ENCODE measurements at regions not wholly inside any gene's neighbourhood (a gene's known extent, or its start where the extent isn't known, plus 50 kb on each side); places are given as distances from the start of the nearest gene placed in this dataset.

DNA sequence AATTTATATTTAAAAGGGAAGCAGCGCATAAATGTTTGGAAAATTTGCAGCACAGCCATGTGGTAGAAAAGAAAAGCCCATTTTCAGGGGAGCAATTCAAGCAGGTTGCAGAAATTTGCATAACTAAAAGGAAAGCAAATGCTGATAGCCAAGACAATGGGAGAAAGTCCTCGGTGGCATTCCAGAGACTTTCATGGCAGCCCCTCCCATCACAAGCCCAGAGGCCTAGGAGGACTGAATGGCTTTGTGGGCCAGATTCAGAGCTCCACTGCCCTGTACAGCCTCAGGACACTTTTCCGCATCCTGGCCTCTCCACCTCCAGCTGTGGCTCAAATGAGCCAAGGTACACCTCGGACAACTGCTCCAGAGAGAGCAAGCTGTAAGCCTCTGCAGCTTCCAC lies 462.9 kb downstream of the CDK5RAP2 start:
- no peak for DNase-seq (ENCODE audit: low spot score)

DNA sequence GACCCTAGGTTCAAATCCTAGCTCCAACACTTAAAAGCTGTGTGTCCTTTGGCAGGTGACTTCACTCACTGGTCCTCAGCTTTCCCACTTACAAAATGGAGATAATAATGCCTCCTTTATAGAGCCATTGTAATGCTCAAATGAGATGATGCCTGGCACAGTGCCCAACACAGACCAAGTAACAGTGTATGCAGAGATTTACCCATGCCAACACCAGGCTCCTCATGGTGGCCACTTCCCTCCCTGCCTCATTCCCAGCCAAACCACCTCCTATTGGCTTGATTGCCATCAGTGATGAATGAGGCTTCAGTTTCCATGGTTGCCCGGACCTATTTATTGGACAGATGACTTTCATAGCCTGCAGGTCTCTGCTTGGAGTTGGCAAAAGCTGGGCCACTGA lies 469.4 kb downstream of the CDK5RAP2 start:
- no peak for DNase-seq (ENCODE audit: low spot score)

DNA sequence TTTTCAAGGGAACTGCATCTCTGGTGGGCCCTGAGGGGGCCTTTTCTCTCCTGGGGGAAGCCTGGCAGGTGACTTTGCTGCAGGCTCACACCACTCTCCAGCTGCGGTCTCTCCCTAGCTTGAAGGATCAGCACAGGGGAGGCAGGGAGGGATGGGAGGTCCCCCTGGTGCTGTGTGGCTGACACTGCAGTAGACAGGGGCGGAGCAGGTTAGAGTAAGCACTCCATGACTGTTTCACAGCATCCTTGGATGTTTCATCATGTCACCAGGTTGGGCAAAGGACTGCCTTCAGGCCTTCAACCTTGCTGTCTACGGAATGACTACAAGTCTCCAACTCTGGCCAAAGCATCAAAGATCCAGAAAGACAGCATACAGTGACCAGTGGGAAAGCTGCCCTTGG lies 470.7 kb downstream of the CDK5RAP2 start:
- peak; percentile 67 for DNase-seq (ENCODE audit: low spot score)

DNA sequence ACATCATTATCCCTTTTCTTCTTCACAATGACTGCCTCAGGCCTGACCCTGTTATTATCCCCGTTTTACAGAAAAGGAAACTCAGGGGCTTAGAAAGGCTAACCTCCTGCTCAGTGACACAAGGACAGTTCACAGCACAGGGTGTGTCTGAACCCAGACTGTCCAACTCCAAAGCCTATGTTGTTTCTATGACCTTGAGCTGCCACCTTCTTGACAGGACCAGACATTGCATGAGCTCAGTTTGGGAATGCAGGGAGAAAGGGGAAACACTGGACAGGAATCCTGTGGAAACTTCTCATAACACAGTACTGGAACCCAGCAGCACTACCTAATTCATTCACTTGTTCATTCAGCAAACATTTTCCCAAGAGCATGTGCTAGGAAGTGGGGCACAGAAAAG lies 472.8 kb downstream of the CDK5RAP2 start:
- DNase-seq (ENCODE audit: low spot score), result no peak

DNA sequence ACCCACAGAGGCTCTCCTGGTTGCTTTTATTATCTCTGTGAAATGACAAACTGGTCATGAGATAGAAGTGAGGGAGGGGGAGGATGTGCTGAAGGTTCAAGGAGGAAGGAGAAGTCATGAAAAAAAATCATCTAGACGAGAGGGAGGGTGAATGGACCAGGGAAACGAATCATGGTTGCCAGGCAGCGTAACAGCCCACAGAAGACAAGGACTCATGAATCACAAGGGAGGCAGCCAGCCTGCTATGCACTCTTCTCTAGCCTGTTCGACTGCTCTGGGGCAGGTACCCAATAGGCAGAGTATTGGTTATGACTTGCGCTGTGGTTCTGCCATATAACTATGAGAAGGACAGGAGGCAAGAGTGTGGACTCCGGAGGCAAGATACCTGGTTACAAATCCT lies 475.2 kb downstream of the CDK5RAP2 start:
- no peak for DNase-seq (ENCODE audit: low spot score)

DNA sequence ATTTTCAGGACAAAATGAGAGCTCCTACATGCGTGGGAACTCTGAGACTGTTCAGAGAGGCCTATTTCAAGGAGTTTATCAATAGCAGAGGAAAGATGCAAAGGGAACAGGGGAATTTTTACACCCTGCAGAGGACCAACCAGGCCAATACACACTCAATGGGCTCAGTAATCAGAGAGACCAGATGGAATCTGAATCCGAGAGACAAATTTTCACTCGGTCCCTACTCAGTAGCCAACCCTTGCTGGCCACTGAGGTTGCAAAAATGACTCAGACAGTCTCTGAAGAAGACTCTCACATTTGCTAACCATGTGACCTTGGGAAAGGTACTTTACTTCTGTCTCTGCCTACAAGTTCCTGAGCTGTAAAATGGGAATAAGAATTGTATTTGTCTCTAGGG lies 479.4 kb downstream of the CDK5RAP2 start:
- no peak for DNase-seq (ENCODE audit: low spot score)

DNA sequence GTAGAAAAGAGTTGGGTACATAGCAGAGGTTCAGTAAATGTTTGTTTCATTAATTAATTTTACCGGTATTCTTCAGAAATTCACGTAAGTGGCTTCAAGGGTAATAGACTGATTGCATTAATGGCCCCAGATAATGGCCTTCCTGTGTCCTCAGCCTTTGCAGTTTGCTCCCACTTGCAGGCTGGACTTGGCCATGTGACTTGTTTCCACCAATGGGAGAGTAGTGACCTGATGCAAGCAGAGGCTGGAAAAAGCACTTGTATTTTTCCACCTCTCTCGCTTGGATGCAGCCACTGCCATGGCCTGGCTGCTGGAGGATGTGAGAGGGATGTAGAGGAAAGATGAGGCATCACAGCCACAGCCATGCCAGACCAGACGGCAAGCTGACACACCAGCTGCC lies 480.9 kb downstream of the CDK5RAP2 start:
- DNase-seq (ENCODE audit: low spot score), result no peak

DNA sequence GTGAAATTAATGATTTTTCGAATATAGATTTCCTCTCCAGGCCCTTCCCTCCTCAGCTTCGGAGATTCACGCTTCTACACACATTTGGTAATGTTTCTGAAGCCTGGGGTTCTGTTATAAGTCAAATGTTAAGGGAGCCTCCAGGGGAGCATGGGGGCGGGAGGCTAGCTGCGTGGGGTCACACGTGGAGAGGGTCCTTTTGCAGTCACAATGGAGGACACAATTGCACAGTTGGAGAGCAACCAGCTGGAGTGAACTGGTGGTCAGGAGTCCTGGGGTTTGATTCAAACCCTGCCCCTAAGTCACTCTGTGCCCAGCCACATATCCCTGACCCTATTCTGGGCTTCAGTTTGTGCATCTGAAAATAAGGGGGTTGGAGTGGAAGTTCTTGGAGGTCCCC lies 481.4 kb downstream of the CDK5RAP2 start:
- no peak for DNase-seq (ENCODE audit: low spot score)

DNA sequence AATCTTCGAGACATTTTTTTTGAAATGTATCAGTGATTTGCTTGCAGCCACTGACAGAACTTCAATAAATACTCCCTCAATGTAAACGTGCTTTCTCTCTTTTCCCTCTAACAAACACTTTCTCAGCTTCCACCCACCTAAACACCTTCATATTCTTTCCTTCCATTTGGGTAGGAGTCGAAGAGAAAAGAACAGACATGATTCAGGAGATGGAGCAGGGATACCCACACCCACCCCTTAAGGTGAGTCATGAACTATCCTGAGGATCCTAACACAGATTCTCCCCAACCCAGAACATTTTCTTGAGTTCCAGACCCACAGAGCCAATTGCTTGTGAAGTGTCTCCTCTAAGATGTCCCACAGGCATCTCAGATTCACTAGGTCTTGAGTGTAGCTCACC lies 488.8 kb downstream of the CDK5RAP2 start:
- DNase-seq (ENCODE audit: low spot score), result no peak

DNA sequence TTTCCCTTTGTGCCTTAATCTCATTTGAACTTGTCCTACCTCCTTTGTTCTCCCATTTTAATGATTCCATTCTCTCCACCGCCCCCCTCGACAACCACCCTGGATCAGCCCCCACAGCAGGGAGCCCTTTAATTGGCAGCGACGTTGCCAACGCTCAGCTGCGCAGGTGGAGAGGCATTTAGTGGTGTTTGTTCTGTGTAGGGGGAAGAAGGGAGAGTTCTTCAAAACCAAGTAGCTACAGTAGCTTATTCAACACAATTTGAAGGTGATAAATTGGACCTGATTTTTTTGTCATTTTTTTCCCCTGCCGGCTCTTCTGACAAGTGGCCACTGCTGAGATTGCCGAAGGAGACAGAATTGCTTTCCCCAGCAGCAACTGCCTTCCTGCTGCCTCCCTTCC lies 499.1 kb downstream of the CDK5RAP2 start:
- DNase-seq (ENCODE audit: low spot score), result no peak

DNA sequence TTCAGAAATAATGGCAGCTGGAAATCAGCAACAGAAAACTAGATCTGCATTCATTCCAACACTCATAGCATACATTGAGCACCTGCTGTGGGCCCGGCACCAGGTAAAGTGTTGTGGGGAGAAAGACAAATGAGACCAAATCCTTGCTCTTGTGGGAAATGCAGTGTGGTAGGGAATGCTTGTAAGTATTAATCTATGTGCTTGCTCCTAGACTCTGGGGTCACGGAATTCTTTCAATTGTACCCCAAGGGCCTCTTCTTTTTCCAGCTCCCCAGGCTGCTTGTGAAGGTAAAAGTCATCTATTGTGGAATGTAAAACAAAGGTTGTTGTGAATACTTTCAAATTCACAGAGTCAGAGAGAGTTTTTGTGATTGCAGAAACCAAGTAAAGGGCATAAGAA lies 501.9 kb downstream of the CDK5RAP2 start:
- no peak for DNase-seq (ENCODE audit: low spot score)

DNA sequence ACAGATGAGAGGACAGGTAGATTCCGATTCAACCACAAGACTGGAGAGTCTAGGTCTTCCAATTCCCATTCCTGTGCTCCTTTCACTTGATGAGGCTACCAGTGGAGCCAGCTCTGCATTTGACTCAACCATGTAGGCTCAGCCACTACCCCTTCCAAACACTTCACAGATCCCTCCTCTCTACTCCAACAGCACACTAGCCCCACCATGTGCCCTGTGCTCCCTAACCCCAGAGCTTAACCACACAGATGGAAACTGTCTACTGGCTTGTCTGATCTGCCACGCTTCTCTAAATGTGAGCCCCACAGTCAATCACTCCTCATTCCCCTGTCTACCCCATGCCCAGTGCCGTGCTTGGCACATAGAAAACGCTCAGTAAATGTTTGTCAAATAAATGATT lies 508.2 kb downstream of the CDK5RAP2 start:
- DNase-seq (ENCODE audit: low spot score), result no peak

DNA sequence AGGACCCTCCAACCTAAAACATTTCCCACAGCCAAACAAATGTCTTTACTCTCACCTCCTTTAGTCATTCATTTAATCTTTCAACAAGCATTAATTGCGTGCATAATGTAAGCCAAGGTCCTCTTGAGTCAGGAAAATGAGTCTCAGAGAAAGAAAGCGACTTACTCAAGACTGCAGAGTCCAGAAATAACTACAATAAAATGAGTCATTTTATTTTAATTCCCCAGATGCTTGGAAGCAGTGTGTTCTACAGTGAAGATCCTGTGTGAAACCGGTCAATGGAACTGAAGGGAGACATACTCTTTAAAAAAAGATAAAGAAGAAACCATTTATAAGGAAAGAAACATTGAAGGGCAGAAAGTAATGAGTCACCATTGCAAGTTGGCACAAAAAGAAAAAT lies 513.7 kb downstream of the CDK5RAP2 start:
- DNase-seq (ENCODE audit: low spot score), result no peak

DNA sequence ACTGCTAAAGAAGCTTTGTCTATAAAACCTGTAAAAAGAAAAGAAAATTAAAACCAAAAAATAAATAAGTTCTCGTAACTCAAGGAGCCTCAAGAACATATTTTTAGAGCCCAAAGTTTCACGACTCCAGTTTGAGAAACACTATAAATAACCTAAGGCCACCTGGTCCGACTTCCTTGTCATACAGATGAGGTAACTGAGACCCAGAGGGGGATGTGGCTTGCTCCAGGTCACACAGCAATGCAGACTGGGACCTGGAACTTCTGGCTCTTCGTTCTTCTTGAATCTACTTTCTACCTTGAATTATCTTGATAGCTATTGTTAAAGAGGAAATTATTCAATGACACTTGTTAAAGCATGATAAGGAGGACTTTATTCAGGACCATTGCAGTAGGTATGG lies 514.8 kb downstream of the CDK5RAP2 start:
- no peak for DNase-seq (ENCODE audit: low spot score)

DNA sequence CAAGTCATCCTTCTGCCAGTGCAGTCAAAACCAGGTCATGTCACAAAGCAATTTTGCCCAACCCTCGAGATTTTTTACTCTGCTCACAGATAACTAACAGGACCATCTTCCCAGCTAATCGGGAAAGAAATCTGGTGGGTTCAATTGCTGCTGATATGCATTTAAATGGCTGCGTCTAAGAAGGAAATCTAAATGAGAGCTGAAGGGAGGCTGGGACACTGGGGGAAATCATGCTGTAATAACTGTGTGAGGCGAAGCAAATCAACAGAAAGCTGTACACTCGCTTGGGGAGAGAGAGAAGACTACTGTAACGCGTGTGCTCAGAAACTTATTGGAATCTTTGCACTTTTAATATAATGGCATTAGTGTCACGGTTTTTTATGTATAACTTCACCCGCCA lies 535.0 kb downstream of the CDK5RAP2 start:
- DNase-seq (ENCODE audit: low spot score), result no peak

DNA sequence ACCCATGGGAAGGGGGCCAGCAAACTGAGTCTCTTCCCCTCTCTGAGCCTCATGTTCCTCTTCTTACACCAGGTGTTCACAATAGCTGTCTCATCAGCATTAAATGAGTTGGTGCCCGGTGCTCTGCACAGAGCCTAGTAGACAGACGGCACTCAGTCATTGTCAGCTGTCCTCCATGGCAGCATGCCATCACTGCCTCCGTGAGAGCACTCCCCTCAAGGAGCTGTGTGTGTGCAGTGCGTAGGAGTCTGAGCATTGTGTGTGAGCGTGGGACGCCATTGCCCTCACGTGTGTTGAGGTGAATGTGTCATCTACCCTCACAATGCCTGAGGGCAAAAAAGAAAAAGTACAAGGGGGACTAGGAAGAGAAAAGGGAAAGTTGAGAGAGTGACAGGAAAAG lies 536.5 kb downstream of the CDK5RAP2 start:
- DNase-seq (ENCODE audit: low spot score), result no peak

DNA sequence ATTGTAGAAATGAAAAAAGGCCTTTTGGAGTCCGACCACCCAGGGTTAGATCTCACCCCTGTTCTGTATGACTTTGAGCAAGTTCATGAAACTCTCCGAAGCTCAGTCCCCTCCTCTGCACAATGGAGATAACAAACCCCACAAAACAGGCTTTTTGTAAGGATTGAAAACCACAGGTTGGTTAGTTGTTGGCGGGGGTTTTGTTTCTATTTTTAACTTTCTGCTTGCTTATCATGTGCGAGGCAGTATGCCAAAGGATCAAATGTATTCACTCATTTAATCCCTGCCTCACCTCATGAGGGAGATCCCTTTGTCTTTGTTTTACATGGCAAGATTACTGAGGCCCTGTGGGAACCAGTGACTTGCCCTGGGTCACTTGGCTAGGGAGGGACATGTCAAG lies 539.1 kb downstream of the CDK5RAP2 start:
- DNase-seq (ENCODE audit: low spot score), result no peak

DNA sequence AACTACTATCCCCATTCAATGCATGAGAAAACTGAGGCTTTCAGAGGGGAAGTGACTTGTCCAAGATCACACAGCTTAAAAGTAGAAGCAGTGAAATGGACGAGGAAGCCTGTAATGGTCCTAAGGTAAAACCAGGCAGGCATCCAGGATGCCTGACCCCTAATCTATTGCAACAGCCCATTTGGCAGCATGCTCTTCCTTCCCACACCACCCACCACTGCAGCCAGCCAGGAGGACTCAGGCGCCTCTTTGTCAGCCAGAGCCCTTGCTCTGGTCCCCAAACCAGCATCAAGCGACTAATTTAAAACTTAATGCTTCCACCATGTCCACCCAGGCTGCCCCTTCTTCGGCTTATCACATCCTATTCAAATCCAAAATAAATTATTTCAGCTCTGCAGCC lies 541.6 kb downstream of the CDK5RAP2 start:
- no peak for DNase-seq (ENCODE audit: low spot score)

DNA sequence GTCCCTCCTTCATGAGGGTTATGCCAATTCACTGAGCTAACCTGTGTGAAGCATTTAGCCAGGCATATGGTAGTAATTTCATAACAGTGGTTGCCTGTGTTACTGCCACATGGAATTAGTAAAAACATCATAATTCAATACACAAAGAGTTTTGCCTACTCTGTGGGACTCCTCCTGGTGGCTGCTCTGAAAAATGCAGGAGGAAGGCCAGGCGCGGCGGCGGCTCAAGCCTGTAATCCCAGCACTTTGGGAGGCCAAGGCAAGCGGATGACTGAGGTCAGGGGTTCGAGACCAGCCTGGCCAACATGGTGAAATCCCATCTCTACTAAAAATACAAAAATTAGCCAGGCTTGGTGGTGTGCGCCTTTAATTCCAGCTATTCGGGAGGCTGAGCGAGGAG lies 547.3 kb downstream of the CDK5RAP2 start:
- DNase-seq (ENCODE audit: low spot score), result peak; percentile 36

DNA sequence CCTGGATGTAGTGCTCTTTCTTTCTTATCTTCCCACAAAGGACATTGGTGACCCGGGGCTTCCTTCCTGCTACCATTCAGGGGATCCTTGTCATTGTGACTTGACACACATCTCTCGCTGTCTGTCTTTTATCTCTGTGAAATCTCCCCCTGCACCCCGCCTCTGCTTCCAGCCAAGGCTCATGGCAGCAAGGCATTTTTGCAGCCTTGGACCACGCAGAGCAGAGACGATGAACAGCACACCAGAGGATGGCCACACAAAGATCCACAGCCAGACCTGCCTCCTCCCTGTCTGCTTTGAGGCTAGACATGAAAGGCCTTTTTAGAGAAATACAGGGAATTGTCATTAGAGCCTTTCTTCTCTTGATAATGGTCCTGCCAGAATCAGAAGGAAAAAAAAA lies 549.1 kb downstream of the CDK5RAP2 start:
- no peak for DNase-seq (ENCODE audit: low spot score)

DNA sequence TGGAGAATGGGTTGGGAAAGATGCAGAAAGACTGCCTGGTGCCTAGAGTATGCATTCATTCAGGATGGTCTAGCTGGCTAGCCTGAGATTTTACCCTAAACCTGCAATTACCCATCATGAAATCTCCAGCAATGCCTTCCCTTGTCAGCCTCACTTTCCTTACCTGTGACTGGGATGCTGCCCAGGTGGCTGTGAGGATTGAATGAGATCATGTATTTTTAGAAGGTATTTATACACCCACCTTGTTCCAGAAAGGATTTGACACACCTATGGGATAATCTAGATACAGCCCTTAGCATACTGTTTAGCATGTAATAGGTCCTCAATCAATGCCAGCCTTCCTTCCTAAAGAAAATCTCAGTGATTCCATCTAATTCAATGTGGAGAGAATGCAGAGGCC lies 561.4 kb downstream of the CDK5RAP2 start:
- no peak for DNase-seq (ENCODE audit: low spot score)

DNA sequence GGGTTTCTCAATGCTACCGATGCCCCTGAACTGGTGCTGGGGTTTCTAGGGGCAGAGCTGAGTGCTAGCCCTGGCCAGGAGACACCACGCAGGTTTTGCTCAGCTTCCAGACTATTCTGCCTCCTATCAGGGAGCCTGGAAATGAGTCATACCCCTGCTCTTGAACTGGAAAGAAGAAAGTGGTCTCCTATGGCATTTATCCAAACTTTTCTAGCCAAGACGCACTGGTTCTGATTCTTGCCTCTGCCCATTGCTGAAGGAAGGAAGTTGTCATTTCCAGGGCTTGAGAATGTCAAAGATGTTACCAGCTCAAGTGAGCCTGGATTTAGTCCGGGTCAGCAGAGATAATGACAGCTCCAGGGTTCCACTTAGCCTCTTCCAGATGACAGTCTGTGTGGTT lies 561.9 kb downstream of the CDK5RAP2 start:
- DNase-seq (ENCODE audit: low spot score), result no peak

DNA sequence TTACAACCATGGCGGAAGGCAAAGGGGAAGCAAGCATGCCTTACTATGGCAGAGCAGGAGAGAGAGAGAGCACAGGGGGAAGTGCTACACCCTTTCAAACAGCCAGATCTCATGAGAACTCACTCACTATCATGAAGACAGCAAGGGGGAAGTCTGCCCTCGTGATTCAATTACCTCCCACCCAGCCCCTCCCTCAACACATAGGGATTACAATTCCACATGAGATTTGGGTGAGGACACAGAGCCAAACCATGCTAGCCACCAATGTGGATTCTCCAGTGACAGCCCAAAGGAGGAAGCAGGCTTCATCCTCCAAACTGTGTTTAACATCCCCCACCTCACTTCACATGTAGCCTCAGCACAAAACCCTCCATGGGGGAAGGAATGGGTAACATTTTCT lies 563.7 kb downstream of the CDK5RAP2 start:
- no peak for DNase-seq (ENCODE audit: low spot score)

DNA sequence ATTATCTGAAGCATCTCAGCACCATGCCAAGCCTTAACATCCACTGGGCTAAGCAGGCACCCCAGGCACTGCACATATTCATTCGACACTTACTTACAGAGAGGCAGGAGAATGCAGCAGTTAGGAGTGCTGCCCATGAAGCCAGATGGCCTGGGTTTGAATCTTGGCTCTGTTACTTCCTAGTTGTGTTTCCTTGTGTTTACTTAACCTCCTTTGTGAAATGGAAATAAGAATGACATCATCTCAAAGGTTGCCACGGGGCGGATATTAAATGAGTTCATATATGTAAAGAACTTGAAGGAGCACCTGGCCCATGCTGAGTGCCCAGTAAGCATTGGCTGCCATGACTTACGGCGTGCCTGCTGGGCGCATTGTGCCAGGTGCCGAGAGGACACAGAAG lies 565.2 kb downstream of the CDK5RAP2 start:
- no peak for DNase-seq (ENCODE audit: low spot score)

DNA sequence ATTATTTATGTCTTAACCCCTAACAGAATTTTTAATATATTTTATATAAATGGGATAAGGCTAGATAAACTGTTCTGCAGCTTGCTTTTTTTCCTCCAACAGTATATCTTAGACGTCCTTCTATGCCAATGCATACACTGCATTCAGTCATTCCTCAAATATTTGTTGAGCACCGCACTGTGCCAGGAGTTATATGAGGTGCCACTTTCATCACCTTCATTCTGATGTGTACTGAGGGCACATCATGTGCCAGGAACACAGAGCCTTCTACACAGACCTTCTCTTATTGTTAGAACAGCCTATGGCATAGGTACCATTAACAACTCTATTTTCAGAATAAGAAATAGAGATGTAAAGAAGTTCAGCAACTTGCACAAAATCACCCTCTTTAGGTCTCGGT lies 570.1 kb downstream of the CDK5RAP2 start:
- DNase-seq (ENCODE audit: low spot score), result no peak
